C4-2B (cell line): ENCODE measurements at regions not wholly inside any gene's neighbourhood (a gene's known extent, or its start where the extent isn't known, plus 50 kb on each side); places are given as distances from the start of the nearest gene placed in this dataset.

Experiments
- ZFX ChIP-seq: fragments of 450-650 bp; IDR thresholded peaks from 2 replicates; pipeline ENCODE4 v1.6.1; 2017
- TF ChIP-seq, protein P1 (sequence below): fragments of 450-650 bp; conservative IDR thresholded peaks from 2 replicates; pipeline ENCODE4 v1.5.1; 2017; ENCODE audit warnings: mild to moderate bottlenecking

DNA sequence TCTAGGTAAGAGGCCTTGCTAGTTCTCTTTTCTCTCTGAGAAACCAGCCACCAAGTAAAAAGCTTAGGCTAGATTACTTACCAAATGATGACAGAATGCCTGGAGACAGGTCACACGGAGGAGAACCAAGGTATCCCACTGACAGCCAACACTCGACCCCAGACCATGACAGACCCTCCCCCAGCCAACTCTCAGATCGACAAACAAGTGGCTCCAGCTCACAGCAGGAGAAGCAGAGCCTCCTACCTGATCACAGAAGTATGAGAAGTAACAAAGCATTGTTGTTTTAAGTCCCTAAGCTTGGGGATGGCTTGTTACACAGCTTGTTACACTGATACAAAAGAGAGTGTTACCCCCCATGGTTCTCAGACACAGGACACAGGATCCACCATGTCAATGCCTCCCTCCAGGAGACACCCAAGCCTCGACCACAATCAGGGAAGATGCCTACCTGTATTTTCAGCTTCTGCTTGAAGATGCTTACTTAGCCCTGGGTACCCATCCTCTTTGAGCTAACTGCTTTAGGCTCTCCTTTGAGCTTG is 423.8 kb upstream of the JARID2 start:
- TF ChIP-seq, protein P1, sequence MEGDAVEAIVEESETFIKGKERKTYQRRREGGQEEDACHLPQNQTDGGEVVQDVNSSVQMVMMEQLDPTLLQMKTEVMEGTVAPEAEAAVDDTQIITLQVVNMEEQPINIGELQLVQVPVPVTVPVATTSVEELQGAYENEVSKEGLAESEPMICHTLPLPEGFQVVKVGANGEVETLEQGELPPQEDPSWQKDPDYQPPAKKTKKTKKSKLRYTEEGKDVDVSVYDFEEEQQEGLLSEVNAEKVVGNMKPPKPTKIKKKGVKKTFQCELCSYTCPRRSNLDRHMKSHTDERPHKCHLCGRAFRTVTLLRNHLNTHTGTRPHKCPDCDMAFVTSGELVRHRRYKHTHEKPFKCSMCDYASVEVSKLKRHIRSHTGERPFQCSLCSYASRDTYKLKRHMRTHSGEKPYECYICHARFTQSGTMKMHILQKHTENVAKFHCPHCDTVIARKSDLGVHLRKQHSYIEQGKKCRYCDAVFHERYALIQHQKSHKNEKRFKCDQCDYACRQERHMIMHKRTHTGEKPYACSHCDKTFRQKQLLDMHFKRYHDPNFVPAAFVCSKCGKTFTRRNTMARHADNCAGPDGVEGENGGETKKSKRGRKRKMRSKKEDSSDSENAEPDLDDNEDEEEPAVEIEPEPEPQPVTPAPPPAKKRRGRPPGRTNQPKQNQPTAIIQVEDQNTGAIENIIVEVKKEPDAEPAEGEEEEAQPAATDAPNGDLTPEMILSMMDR, result no peak
- TF ChIP-seq ZFX, result no peak
